Activated T-cell treated with anti-CD3 and anti-CD28 coated beads, Interleukin-2, amount 50 U/mL, for 4 hours (primary cell): ENCODE measurements at regions not wholly inside any gene's neighbourhood (a gene's known extent, or its start where the extent isn't known, plus 50 kb on each side); places are given as distances from the start of the nearest gene placed in this dataset.
"Not testable (repeated sequence)": the region's sequence is repeated elsewhere in the genome, so short reads cannot be mapped to it uniquely, and the experiment has no call there.

Experiments
- ATAC-seq, 2 donors: fragments of 200-7000 bp; cut with Tn5 transposase; one replicate each; pipeline ENCODE4 v1.10.0; 2021
- DNase-seq: peaks from one replicate; pipeline ENCODE4 v3.0.0-alpha.2; 2020
- H3K27me3 Mint-ChIP-seq: one replicate; pipeline ENCODE4 v1.8.0; 2021; ENCODE audit warnings: low read depth, mixed read lengths
- H3K36me3 Mint-ChIP-seq: one replicate; pipeline ENCODE4 v1.8.0; 2022; ENCODE audit warnings: mixed read lengths; ENCODE audit not compliant: insufficient read depth
- H3K4me1 Mint-ChIP-seq: one replicate; pipeline ENCODE4 v1.8.0; 2021; ENCODE audit warnings: low read depth, mixed read lengths
- H3K4me3 Mint-ChIP-seq: one replicate; pipeline ENCODE4 v1.8.0; 2021; ENCODE audit warnings: mild to moderate bottlenecking, moderate library complexity, mixed read lengths
- H3K9me3 Mint-ChIP-seq: one replicate; pipeline ENCODE4 v1.8.0; 2021; ENCODE audit warnings: mixed read lengths

- Mint-ChIP-seq H3K36me3 (no peaks in the 10 kb centered on the region), H3K27me3 (peaks cover 10% of the 10 kb centered on the region), H3K9me3 (no peaks in the 10 kb centered on the region), H3K4me1 (no peaks in the 10 kb centered on the region), H3K4me3 (no peak overlapping the region)
- DNase-seq (no peak), ATAC-seq (no peak)
Observed at GRCh38 chr3:139267300-139268246, 76.2 kb upstream of the MRPS22 start.

- no peaks in the 10 kb centered on the region for H3K9me3 Mint-ChIP-seq
- no peak overlapping the region for H3K4me3 Mint-ChIP-seq
- H3K27me3 Mint-ChIP-seq = peaks cover 17% of the 10 kb centered on the region
- DNase-seq (no peak), ATAC-seq (no peak)
- H3K4me1 Mint-ChIP-seq = no peaks in the 10 kb centered on the region
- no peaks in the 10 kb centered on the region for H3K36me3 Mint-ChIP-seq
Observed at GRCh38 chr3:139269984-139270383, 73.8 kb upstream of the MRPS22 start.

- H3K36me3 Mint-ChIP-seq, H3K4me1 Mint-ChIP-seq, ATAC-seq, DNase-seq, H3K4me3 Mint-ChIP-seq, H3K9me3 Mint-ChIP-seq: not testable (repeated sequence)
- H3K27me3 Mint-ChIP-seq = peaks cover 17% of the 10 kb centered on the region
Observed at GRCh38 chr3:139270652-139271051, 73.2 kb upstream of the MRPS22 start.

GRCh38 chr3:139280027-139280671, 63.7 kb upstream of the MRPS22 start:
- Mint-ChIP-seq H3K36me3 (no peaks in the 10 kb centered on the region), H3K9me3 (no peaks in the 10 kb centered on the region), H3K4me1 (no peaks in the 10 kb centered on the region), H3K4me3 (no peak overlapping the region), H3K27me3 (peaks cover 14% of the 10 kb centered on the region)
- ATAC-seq = no peak
- DNase-seq = no peak

GRCh38 chr3:139281096-139281495, 62.7 kb upstream of the MRPS22 start:
- Mint-ChIP-seq H3K36me3 (no peaks in the 10 kb centered on the region), H3K4me3 (no peak overlapping the region), H3K4me1 (no peaks in the 10 kb centered on the region), H3K9me3 (no peaks in the 10 kb centered on the region), H3K27me3 (peaks cover 14% of the 10 kb centered on the region)
- ATAC-seq (no peak), DNase-seq (no peak)

GRCh38 chr3:139281522-139282196, 62.2 kb upstream of the MRPS22 start:
- H3K36me3 Mint-ChIP-seq = no peaks in the 10 kb centered on the region
- ATAC-seq = no peak
- H3K27me3 Mint-ChIP-seq = peaks cover 13% of the 10 kb centered on the region
- H3K9me3 Mint-ChIP-seq = no peaks in the 10 kb centered on the region
- DNase-seq = no peak
- no peak overlapping the region for H3K4me3 Mint-ChIP-seq
- no peaks in the 10 kb centered on the region for H3K4me1 Mint-ChIP-seq

- H3K36me3 Mint-ChIP-seq = no peaks in the 10 kb centered on the region
- no peak for ATAC-seq
Observed at GRCh38 chr3:139283301-139283700, 60.5 kb upstream of the MRPS22 start.

GRCh38 chr3:139284221-139284620, 59.6 kb upstream of the MRPS22 start:
- no peaks in the 10 kb centered on the region for H3K9me3 Mint-ChIP-seq
- DNase-seq = no peak
- peaks cover 6% of the 10 kb centered on the region for H3K27me3 Mint-ChIP-seq
- no peak overlapping the region for H3K4me3 Mint-ChIP-seq
- H3K36me3 Mint-ChIP-seq = no peaks in the 10 kb centered on the region
- no peak for ATAC-seq
- no peaks in the 10 kb centered on the region for H3K4me1 Mint-ChIP-seq

More at GRCh38 chr3:139283301-139283700, 60.5 kb upstream of the MRPS22 start:
- no peak for DNase-seq
- Mint-ChIP-seq H3K4me1 (no peaks in the 10 kb centered on the region), H3K27me3 (peaks cover 10% of the 10 kb centered on the region), H3K4me3 (no peak overlapping the region), H3K9me3 (no peaks in the 10 kb centered on the region)

GRCh38 chr3:139285691-139286090, 58.1 kb upstream of the MRPS22 start:
- Mint-ChIP-seq H3K36me3 (no peaks in the 10 kb centered on the region), H3K4me3 (no peak overlapping the region), H3K4me1 (no peaks in the 10 kb centered on the region), H3K27me3 (no peaks in the 10 kb centered on the region), H3K9me3 (no peaks in the 10 kb centered on the region)
- DNase-seq = no peak
- ATAC-seq = no peak

- H3K27me3 Mint-ChIP-seq = no peaks in the 10 kb centered on the region
- no peak overlapping the region for H3K4me3 Mint-ChIP-seq
- ATAC-seq = no peak
- DNase-seq = no peak
- H3K36me3 Mint-ChIP-seq = no peaks in the 10 kb centered on the region
- no peaks in the 10 kb centered on the region for H3K4me1 Mint-ChIP-seq
- no peaks in the 10 kb centered on the region for H3K9me3 Mint-ChIP-seq
Observed at GRCh38 chr3:139286241-139286640, 57.6 kb upstream of the MRPS22 start.

GRCh38 chr3:139286825-139287224, 57.0 kb upstream of the MRPS22 start:
- H3K9me3 Mint-ChIP-seq = no peaks in the 10 kb centered on the region
- no peaks in the 10 kb centered on the region for H3K36me3 Mint-ChIP-seq
- H3K27me3 Mint-ChIP-seq = no peaks in the 10 kb centered on the region
- ATAC-seq (no peak), DNase-seq (no peak)
- no peaks in the 10 kb centered on the region for H3K4me1 Mint-ChIP-seq
- no peak overlapping the region for H3K4me3 Mint-ChIP-seq

GRCh38 chr3:139287557-139287956, 56.3 kb upstream of the MRPS22 start:
- no peaks in the 10 kb centered on the region for H3K9me3 Mint-ChIP-seq
- ATAC-seq (no peak), DNase-seq (no peak)
- no peaks in the 10 kb centered on the region for H3K27me3 Mint-ChIP-seq
- no peak overlapping the region for H3K4me3 Mint-ChIP-seq
- no peaks in the 10 kb centered on the region for H3K4me1 Mint-ChIP-seq
- H3K36me3 Mint-ChIP-seq = no peaks in the 10 kb centered on the region

- DNase-seq = no peak
- H3K4me1 Mint-ChIP-seq = no peaks in the 10 kb centered on the region
- ATAC-seq = no peak
- no peaks in the 10 kb centered on the region for H3K36me3 Mint-ChIP-seq
- H3K27me3 Mint-ChIP-seq = no peaks in the 10 kb centered on the region
- no peaks in the 10 kb centered on the region for H3K9me3 Mint-ChIP-seq
- H3K4me3 Mint-ChIP-seq = no peak overlapping the region
Observed at GRCh38 chr3:139288266-139288821, 55.5 kb upstream of the MRPS22 start.

- Mint-ChIP-seq H3K4me3 (no peak overlapping the region), H3K4me1 (no peaks in the 10 kb centered on the region), H3K27me3 (no peaks in the 10 kb centered on the region), H3K9me3 (no peaks in the 10 kb centered on the region), H3K36me3 (no peaks in the 10 kb centered on the region)
- ATAC-seq (no peak), DNase-seq (no peak)
Observed at GRCh38 chr3:139289860-139290524, 53.8 kb upstream of the MRPS22 start.
